Dermis blood vessel endothelial cell (primary cell): ENCODE measurements at regions not wholly inside any gene's neighbourhood (a gene's known extent, or its start where the extent isn't known, plus 50 kb on each side); places are given as distances from the start of the nearest gene placed in this dataset.
"Not testable (repeated sequence)": the region's sequence is repeated elsewhere in the genome, so short reads cannot be mapped to it uniquely, and the experiment has no call there.

ENCODE experiments used
- DNase-seq: peaks from one replicate; pipeline ENCODE4 v3.0.0; 2010

- DNase-seq: no peak
Observed at GRCh38 chr1:114032271-114033215, 53.3 kb downstream of the OLFML3 start.

DNA sequence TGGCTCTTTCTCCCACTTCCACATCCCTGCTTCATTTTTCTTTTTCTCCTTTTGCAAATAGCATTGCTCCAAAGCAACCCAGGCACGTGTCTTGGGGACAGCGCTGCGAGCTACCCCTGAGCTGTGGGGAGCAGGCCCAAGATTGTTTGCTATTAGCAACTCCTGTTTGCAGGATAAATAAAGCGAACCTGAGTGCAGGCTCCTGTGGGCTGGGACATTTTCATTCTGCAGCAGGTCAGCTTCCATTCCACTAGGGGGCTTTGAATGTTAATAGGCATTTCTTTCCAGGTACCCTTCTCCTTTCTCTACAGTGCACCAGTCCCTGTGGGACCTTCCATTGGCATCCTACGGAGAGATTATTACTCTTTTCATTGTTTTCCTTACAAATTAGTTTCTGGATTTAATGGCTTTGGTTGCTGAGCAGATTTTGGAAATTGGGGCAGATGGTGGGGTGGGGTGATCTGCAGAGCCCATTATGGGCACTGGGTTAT is 54.0 kb downstream of the OLFML3 start:
- peak; percentile 25 for DNase-seq

DNA sequence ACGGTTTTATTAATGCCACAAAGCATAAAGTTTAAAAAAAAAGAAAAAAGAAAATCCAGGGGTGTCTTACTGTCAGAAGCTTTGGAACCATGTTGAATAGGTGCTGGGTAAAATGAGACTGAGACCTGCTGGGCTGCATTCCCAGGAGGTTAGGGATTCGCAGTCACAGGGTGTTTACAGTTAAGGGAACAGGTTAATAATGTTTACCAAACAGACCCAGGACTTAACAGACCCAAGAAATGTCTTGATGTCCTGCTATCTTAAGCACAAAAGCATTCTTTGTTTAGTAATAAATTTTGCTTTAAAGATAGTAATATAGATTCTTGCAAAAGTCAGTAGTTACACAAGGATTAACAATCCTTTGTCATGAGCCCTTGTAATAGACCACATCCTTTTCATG is 54.7 kb downstream of the OLFML3 start:
- no peak for DNase-seq

- no peak for DNase-seq
Observed at GRCh38 chr1:114034567-114035303, 55.5 kb downstream of the OLFML3 start.

GRCh38 chr1:114035304-114035700 is 56.0 kb downstream of the OLFML3 start:
- DNase-seq: no peak

DNA sequence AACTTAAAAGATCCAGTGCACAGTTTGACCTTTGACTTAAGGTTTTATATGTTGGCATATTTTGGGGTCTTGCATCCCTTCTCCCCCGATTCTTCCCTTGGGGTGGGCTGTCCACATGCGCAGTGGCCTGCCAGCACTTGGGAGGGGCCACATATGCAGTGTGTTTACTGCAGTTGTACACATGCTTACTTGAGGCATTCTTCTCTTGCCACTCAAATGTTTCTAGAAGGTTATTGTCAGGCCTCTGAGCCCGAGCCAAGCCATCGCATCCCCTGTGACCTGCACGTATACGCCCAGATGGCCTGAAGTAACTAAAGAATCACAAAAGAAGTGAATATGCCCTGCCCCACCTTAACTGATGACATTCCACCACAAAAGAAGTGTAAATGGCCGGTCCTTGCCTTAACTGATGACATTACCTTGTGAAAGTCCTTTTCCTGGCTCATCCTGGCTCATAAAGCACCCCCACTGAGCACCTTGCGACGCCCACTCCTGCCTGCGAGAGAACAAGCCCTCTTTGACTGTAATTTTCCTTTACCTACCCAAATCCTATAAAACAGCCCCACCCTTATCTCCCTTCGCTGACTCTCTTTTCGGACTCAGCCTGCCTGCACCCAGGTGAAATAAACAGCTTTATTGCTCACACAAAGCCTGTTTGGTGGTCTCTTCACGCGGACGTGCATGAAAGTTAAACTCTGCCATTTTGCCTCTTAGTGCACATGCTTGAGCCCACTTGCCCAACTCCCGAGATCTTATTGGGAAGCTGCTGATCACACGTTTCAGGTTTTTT is 57.8 kb downstream of the OLFML3 start:
- DNase-seq: not testable (repeated sequence)

- no peak for DNase-seq
Observed at GRCh38 chr1:114037631-114037890, 58.3 kb downstream of the OLFML3 start.

- no peak for DNase-seq
Observed at GRCh38 chr1:114037962-114038816, 58.9 kb downstream of the OLFML3 start.
